Memory B cell (primary cell): ENCODE measurements at regions not wholly inside any gene's neighbourhood (a gene's known extent, or its start where the extent isn't known, plus 50 kb on each side); places are given as distances from the start of the nearest gene placed in this dataset.
"Not testable (repeated sequence)": the region's sequence is repeated elsewhere in the genome, so short reads cannot be mapped to it uniquely, and the experiment has no call there.

ENCODE experiments used
- ATAC-seq: fragments of 150-1000 bp; cut with Tn5 transposase; 2 replicates; pipeline ENCODE4 v1.10.0; 2021; ENCODE audit warnings: low read depth, mild to moderate bottlenecking, moderate library complexity
- DNase-seq, 2 donors: peaks; one replicate each; pipeline ENCODE4 v3.0.0; 2022; ENCODE audit warnings: low spot score in 2 of 2
- H3K27ac Mint-ChIP-seq: one replicate; pipeline ENCODE4 v1.8.0; 2022; ENCODE audit warnings: mild to moderate bottlenecking, moderate library complexity, mixed read lengths
- H3K27me3 Mint-ChIP-seq: one replicate; pipeline ENCODE4 v1.8.0; 2022; ENCODE audit warnings: mixed read lengths
- H3K36me3 Mint-ChIP-seq: one replicate; pipeline ENCODE4 v1.8.0; 2022; ENCODE audit warnings: mild to moderate bottlenecking, mixed read lengths
- H3K4me1 Mint-ChIP-seq: one replicate; pipeline ENCODE4 v1.8.0; 2022; ENCODE audit warnings: mixed read lengths
- H3K4me3 Mint-ChIP-seq: one replicate; pipeline ENCODE4 v1.8.0; 2022; ENCODE audit warnings: mild to moderate bottlenecking, moderate library complexity, mixed read lengths
- H3K9me3 Mint-ChIP-seq: one replicate; pipeline ENCODE4 v1.8.0; 2022; ENCODE audit warnings: mixed read lengths

DNA sequence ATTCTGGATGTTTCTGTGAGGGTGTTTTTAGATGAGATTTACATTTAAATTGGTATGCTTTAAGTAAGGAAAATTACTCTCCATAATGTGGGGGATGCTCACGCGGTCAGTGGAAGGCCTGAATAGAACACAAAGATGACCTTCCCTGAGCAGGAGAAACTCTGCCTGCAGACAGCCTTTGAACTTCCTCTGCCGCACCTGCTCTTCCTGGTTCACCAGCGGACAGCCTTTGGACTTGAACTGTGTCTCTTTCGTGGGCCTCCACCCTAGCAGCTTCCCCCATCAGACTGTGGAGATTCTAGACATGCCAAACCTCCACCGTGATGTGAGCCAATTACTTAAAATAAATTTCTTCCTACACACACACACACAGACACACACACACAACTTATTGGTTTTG is 210.7 kb downstream of the EFCAB11 start:
- peaks cover 10% of the 10 kb centered on the region for H3K9me3 Mint-ChIP-seq
- no peaks in the 10 kb centered on the region for H3K4me1 Mint-ChIP-seq
- no peak overlapping the region for H3K4me3 Mint-ChIP-seq
- no peaks in the 10 kb centered on the region for H3K27me3 Mint-ChIP-seq
- H3K36me3 Mint-ChIP-seq = peaks cover 6% of the 10 kb centered on the region
- no peak for ATAC-seq
- no peak for DNase-seq
- no peak overlapping the region for H3K27ac Mint-ChIP-seq

DNA sequence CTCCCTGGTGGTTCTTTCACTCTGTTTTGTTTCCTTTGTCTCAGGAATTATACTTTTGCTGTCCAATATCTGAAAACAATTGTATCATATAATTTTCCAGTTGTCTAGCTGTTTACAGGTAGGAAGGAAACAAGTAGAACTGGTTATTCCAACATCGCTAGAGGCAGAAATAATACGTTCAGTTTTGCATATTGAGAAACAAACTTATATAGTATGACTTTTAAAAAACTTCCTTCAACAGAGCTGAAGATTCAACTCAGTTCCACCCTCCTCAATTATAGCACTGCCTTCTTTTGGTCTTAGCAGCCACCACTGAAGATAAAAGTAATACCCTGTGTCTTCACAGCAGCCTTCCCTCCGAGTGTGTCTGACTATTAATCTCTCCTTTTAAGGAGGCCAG is 214.3 kb downstream of the EFCAB11 start:
- H3K4me1 Mint-ChIP-seq = no peaks in the 10 kb centered on the region
- H3K4me3 Mint-ChIP-seq = no peak overlapping the region
- peaks cover 1% of the 10 kb centered on the region for H3K36me3 Mint-ChIP-seq
- no peaks in the 10 kb centered on the region for H3K9me3 Mint-ChIP-seq
- no peak overlapping the region for H3K27ac Mint-ChIP-seq
- ATAC-seq (no peak), DNase-seq (no peak)
- H3K27me3 Mint-ChIP-seq = no peaks in the 10 kb centered on the region

DNA sequence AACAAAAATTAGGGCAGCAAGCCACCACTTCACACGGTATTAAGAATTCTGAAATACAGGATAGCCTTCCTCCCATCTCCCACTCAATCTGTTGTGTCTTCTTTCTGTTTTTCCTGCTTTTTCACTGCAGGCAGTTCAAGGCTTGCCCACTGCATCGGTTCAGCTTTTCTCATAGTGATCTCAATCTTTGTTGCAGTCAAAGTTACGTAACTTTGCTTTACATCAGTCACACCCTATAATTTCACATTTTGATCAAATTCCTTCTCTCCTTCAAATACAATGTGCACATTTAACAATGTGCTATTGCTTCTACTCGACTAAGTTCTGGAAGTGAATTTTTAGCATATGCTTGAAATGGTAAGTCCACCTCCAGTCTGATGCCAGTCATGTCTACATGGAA is 217.6 kb downstream of the EFCAB11 start:
- no peak overlapping the region for H3K4me3 Mint-ChIP-seq
- ATAC-seq = no peak
- DNase-seq = no peak
- H3K27ac Mint-ChIP-seq = no peak overlapping the region
- no peaks in the 10 kb centered on the region for H3K4me1 Mint-ChIP-seq
- peaks cover 6% of the 10 kb centered on the region for H3K9me3 Mint-ChIP-seq
- no peaks in the 10 kb centered on the region for H3K27me3 Mint-ChIP-seq
- H3K36me3 Mint-ChIP-seq = peaks cover 2% of the 10 kb centered on the region

DNA sequence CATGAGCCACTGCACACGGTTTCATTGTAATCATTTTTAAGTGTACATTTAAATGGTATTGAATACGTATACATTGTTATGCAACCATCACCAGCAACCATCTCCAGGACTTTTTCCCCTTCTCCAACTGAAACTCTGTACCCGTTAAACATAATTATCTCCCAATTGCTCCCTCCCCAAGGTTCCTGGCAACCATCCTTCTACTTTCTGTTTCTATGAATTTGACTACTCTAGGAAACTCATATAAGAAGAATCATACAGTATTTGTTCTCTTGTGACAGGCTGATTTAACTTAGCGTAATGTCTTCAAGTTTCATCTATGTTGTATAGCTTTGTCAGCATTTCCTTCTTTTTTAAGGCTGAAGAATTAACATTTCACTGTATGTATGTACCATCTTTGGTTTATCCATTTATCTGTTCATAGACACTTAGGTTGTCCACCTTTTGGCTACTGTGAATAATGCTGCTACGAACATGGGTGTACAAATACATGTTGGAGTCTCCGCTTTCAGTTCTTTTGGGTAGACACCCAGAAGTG is 223.1 kb downstream of the EFCAB11 start:
- ATAC-seq (no peak), DNase-seq (no peak)
- peaks cover 6% of the 10 kb centered on the region for H3K9me3 Mint-ChIP-seq
- no peak overlapping the region for H3K4me3 Mint-ChIP-seq
- H3K36me3 Mint-ChIP-seq = peaks cover 2% of the 10 kb centered on the region
- no peaks in the 10 kb centered on the region for H3K27me3 Mint-ChIP-seq
- peaks cover 5% of the 10 kb centered on the region for H3K4me1 Mint-ChIP-seq
- no peak overlapping the region for H3K27ac Mint-ChIP-seq

DNA sequence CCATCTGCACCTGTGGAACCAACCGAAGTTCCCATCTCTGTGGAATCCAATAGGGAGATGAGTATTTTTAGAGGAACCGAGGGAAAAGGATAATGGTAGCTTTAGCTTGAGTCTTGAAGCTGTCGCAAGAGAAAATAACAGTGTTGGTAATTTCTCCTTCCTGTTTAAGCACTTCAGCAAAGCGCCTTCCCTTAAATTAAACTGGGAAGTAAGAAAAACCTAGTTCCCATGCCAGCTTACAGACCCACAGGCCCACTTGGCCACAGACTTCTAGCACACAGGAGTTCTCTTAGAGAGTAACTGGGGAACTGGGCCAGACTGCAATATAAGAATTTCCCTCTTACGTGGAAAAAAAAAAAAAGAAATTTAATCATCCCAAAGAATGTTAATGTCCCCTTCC is 223.8 kb downstream of the EFCAB11 start:
- H3K4me3 Mint-ChIP-seq = no peak overlapping the region
- no peak overlapping the region for H3K27ac Mint-ChIP-seq
- ATAC-seq (no peak), DNase-seq (no peak)
- no peaks in the 10 kb centered on the region for H3K27me3 Mint-ChIP-seq
- peaks cover 6% of the 10 kb centered on the region for H3K9me3 Mint-ChIP-seq
- H3K4me1 Mint-ChIP-seq = peaks cover 5% of the 10 kb centered on the region
- peaks cover 2% of the 10 kb centered on the region for H3K36me3 Mint-ChIP-seq

DNA sequence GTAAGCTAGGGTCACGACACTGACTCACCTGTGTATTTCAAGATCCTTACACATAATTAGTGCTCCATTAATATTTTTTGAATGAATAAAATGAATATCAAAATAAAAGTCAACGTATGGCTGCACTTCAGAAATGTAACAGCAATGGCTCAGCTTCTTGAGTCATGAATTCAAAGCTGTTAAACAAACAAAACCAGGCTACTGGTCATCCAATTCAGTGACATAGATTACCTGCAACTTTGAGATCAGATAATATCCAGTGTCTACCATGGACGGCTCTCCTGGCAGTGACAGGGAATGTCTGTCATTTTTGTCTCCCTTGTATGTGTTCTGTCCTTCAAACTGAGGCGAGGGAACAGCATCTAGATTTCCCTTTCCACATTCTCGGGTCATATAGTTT is 225.6 kb downstream of the EFCAB11 start:
- peaks cover 2% of the 10 kb centered on the region for H3K36me3 Mint-ChIP-seq
- DNase-seq (no peak), ATAC-seq (no peak)
- H3K27ac Mint-ChIP-seq = no peak overlapping the region
- peaks cover 13% of the 10 kb centered on the region for H3K4me1 Mint-ChIP-seq
- peaks cover 6% of the 10 kb centered on the region for H3K9me3 Mint-ChIP-seq
- H3K27me3 Mint-ChIP-seq = no peaks in the 10 kb centered on the region
- no peak overlapping the region for H3K4me3 Mint-ChIP-seq

DNA sequence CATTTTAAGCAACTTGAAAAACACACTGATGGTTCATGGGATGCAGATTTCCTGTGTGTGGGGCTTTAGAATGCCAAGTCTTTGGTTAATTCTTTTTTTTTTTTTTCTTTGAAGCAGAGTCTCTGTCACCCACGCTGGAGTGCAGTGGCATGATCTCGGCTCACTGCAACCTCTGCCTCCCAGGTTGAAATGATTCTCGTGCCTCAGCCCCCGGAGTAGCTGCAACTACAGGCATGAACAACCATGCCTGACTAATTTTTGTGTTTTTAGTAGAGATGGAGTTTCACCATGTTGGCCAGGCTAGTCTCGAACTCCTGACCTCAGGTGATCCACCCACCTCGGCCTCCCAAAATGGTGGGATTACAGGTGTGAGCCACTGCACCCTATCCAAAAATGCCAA is 228.3 kb downstream of the EFCAB11 start:
- not testable (repeated sequence) for H3K9me3 Mint-ChIP-seq, ATAC-seq, H3K27ac Mint-ChIP-seq, H3K4me3 Mint-ChIP-seq, H3K36me3 Mint-ChIP-seq, H3K27me3 Mint-ChIP-seq, DNase-seq
- H3K4me1 Mint-ChIP-seq = peaks cover 21% of the 10 kb centered on the region

DNA sequence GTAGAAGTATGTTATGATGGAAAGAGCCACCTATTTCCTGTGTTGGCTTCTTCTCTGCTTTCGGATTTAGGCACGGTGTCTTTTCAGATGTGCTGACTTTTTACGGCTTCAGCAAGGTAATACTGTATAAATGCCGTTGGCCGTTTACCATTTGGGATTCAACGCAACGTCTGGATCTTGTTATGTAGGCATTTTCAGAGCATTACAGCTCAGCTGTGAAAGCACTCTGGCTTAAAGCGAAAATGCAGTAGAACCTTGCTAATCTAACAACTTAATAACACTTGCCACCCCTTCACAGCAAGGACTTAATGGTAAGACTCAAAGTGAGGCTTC is 229.9 kb downstream of the EFCAB11 start:
- Mint-ChIP-seq H3K27me3 (no peaks in the 10 kb centered on the region), H3K27ac (no peak overlapping the region), H3K4me1 (peaks cover 35% of the 10 kb centered on the region), H3K4me3 (peak overlapping the region; percentile 69), H3K9me3 (no peaks in the 10 kb centered on the region), H3K36me3 (no peaks in the 10 kb centered on the region)
- no peak for ATAC-seq
- no peak for DNase-seq

DNA sequence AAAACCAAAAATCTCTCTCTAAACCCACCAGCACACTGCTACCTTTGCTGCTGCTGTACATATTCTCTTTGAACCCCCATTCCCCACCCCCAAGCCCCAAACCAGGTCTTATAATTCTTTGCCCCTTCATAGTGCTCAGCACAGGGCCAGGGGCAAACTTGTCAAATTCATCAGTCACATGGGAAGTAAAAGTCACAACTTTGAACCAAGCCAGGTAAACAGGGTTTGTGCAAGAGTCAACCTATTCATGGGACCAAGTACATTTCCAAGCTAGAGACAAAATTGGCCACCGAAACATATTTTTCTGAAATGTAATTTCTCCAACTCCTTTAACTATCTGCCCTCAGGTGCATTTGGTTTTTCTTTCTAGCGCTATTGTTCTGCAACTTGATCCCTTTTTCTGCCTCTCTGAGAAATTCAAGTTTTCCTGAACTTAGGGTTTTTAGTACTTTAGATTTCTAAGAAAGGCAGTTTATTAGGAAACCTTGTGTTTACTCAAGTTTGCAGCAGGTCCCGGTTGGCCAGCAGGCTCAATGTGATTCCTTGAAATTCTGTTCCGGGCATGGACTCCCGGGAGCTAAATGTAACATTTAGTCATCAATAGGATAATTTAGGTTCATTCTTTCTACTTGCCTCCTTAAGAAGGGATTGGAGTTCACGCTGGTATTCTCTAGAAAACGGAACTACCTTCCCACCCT is 230.5 kb downstream of the EFCAB11 start:
- no peaks in the 10 kb centered on the region for H3K36me3 Mint-ChIP-seq
- H3K27ac Mint-ChIP-seq = no peak overlapping the region
- no peak for DNase-seq
- H3K4me3 Mint-ChIP-seq = peak overlapping the region; percentile 69
- no peak for ATAC-seq
- peaks cover 39% of the 10 kb centered on the region for H3K4me1 Mint-ChIP-seq
- no peaks in the 10 kb centered on the region for H3K9me3 Mint-ChIP-seq
- H3K27me3 Mint-ChIP-seq = no peaks in the 10 kb centered on the region

DNA sequence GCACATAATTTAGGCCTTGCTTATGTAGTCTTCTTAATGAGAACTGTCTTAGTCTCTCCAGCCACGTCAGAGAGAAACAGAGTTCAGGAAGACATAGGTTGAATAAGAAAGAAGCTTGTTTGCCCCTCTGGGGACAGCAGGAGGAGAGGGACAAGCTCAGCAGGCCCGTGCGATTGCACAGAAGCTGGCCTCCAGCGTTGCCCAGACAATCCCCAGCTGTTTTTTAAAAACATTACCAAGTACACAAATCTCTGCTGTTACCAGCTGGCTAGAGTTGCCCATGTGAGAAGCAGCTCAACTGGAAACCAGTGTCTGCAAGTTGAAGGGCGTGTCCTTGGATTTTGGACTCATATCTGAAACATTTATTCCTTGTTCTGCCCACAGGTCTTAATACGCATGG is 232.6 kb downstream of the EFCAB11 start:
- ATAC-seq = no peak
- no peak overlapping the region for H3K4me3 Mint-ChIP-seq

DNA sequence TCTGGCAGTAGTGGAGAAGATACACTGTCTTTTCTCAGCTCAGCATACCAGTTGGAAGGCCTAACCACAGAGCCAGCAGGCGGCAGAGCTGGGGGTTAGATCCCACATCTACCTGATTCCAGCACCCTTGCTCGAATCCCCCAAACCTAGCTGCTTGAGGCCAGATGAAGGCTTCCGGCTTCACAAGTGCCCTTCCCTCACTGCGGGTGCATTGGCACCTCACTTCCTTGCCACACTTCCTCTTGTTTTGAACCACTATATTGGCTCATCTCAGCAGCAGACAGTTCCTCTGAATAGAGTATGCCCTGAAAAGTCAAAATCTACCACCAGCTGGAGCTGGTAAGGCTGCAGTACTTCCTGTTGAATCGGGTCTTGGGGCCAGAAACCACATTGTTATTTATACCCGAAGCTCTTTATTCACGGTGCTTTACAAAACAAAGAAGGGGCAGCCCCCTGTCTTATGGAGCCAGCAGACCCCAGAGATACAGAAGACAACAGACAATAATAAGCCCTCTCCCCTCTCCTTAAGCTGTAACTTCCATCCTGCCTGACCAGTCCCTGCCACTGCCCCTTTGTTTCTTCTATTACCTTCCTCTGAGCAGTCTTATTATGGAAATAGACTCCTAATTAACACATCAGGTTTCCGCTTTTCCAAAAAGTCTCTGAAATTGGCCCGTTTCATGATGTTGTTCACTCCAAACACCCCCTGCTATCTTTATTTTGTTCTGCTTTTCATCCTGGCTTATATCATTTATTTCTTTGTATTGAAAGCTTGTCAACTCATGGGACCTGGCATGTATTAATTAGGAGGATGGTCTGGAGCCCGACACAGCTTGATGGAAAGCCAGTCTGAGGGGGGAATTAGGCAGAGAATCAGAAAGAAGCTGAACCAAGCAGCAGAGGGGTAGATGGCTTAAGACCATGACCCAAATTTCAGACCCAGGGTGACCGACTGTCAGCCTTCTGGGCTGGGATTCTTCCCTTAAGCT is 233.5 kb downstream of the EFCAB11 start:
- Mint-ChIP-seq H3K27me3 (no peaks in the 10 kb centered on the region), H3K4me1 (peaks cover 39% of the 10 kb centered on the region), H3K27ac (peak overlapping the region; percentile 90), H3K4me3 (peak overlapping the region; percentile 38), H3K36me3 (no peaks in the 10 kb centered on the region), H3K9me3 (no peaks in the 10 kb centered on the region)
- DNase-seq (peak; percentile 41 to 64), ATAC-seq (peak; percentile 93)

More for the DNA sequence above, 232.6 kb downstream of the EFCAB11 start:
- Mint-ChIP-seq H3K9me3 (no peaks in the 10 kb centered on the region), H3K27me3 (no peaks in the 10 kb centered on the region), H3K27ac (peak overlapping the region; percentile 90), H3K36me3 (no peaks in the 10 kb centered on the region), H3K4me1 (peaks cover 39% of the 10 kb centered on the region)
- no peak for DNase-seq

DNA sequence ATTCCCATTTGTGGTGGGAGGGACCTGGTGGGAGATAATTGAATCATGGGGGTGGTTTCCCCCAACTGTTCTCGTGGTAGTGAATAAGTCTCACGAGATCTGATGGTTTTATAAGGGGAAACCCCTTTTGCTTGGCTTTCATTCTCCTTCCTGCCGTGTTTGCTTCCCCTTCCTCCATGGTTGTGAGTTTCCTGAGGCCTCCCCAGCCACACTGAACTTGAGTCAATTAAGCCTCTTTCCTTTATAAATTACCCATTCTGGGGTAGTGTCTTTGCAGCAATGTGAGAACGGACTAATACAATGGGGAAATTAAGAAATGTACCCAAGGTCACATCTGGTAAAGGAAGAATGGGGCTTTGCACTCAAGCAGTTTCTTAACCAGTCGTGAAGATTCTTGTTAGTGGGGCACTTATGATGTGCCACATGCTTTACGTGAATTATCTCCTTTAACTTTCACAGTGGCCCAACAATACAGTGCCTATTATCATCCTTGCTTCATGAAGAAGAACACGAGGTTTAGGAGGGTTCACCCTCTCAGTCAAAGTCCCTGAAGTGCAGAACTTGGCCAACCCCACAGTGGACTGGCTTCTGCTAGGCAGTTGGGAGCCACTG is 234.3 kb downstream of the EFCAB11 start:
- DNase-seq (no peak), ATAC-seq (no peak)
- H3K27ac Mint-ChIP-seq = peak overlapping the region; percentile 90
- peaks cover 39% of the 10 kb centered on the region for H3K4me1 Mint-ChIP-seq
- no peaks in the 10 kb centered on the region for H3K27me3 Mint-ChIP-seq
- H3K4me3 Mint-ChIP-seq = peak overlapping the region; percentile 38
- no peaks in the 10 kb centered on the region for H3K36me3 Mint-ChIP-seq
- no peaks in the 10 kb centered on the region for H3K9me3 Mint-ChIP-seq

DNA sequence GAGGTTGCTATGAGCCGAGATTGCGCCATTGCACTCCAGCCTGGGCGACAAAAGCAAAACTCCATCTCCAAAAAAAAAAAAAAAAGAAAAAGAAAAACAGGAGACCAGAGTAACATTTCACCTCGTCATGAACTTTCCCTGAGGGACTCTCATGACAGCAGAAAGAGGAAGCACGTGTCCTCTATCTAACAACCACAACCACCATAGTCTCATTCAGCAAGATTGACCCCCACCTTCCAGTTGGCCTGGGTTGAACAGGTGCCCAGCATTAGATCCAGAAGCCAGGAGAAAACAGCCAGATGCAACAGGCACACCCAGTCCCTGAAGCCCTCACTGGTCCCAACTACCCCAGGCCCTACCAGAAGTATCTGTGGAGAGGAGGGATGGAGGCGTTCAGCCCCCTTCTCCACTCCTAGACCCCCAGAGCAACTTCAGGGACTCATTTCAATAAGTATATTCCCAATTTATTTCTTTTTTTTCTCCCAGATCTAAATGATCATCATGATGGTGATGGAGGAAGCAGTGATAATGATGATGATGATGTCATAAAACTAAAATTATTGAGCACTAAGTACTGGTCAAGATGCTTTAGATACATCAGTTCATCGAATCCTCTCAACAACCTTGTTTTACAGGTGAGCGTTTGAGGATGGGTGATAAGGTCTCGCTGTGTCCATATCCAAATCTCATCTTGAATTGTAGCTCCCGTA is 235.0 kb downstream of the EFCAB11 start:
- DNase-seq (peak in 1 of 2 donors; percentile 19), ATAC-seq (peak; percentile 49)
- no peaks in the 10 kb centered on the region for H3K9me3 Mint-ChIP-seq
- H3K27ac Mint-ChIP-seq = peak overlapping the region; percentile 90
- peak overlapping the region; percentile 18 for H3K4me3 Mint-ChIP-seq
- H3K4me1 Mint-ChIP-seq = peaks cover 32% of the 10 kb centered on the region
- no peaks in the 10 kb centered on the region for H3K36me3 Mint-ChIP-seq
- no peaks in the 10 kb centered on the region for H3K27me3 Mint-ChIP-seq
